ENCODE measurements at regions not wholly inside any gene's neighbourhood (a gene's known extent, or its start where the extent isn't known, plus 50 kb on each side); places are given as distances from the start of the nearest gene placed in this dataset.

- H3K4me1 Mint-ChIP-seq: no peaks in the 10 kb centered on the region
- peaks cover 4 to 5% of the 10 kb centered on the region in 2 donors for H3K36me3 Mint-ChIP-seq
- H3K4me3 Mint-ChIP-seq: no peak overlapping the region
- ATAC-seq (ENCODE audit: low read depth in 2 of 2) (no peak), DNase-seq (no peak)
- H3K9me3 Mint-ChIP-seq: peaks cover 10 to 43% (median 28%) of the 10 kb centered on the region in 7 donors
- H3K27ac Mint-ChIP-seq: no peak overlapping the region
- peaks cover 2 to 4% (median 3%) of the 10 kb centered on the region in 3 donors for H3K27me3 Mint-ChIP-seq
Measured at GRCh38 chr14:101217080-101217463, 313.6 kb upstream of the RTL1 start.

GRCh38 chr14:101217616-101218371 is 314.3 kb upstream of the RTL1 start:
- H3K27me3 Mint-ChIP-seq: no peaks in the 10 kb centered on the region
- H3K4me1 Mint-ChIP-seq: no peaks in the 10 kb centered on the region
- peaks cover 7 to 36% (median 22%) of the 10 kb centered on the region in 7 donors for H3K9me3 Mint-ChIP-seq
- peaks cover 0 to 4% of the 10 kb centered on the region in 2 donors for H3K36me3 Mint-ChIP-seq
- H3K4me3 Mint-ChIP-seq: no peak overlapping the region
- H3K27ac Mint-ChIP-seq: no peak overlapping the region
- no peak for ATAC-seq (ENCODE audit: low read depth in 2 of 2)
- no peak for DNase-seq

- Mint-ChIP-seq H3K36me3 (peaks cover 0 to 4% of the 10 kb centered on the region in 2 donors), H3K4me1 (no peaks in the 10 kb centered on the region), H3K4me3 (no peak overlapping the region), H3K27me3 (no peaks in the 10 kb centered on the region), H3K27ac (no peak overlapping the region), H3K9me3 (peaks cover 6 to 16% (median 8%) of the 10 kb centered on the region in 7 donors)
- ATAC-seq (ENCODE audit: low read depth in 2 of 2): no peak
- no peak for DNase-seq
Measured at GRCh38 chr14:101219896-101220703, 316.6 kb upstream of the RTL1 start.

GRCh38 chr14:101220921-101221510 is 317.5 kb upstream of the RTL1 start:
- peaks cover 0 to under 1% of the 10 kb centered on the region in 2 donors for H3K36me3 Mint-ChIP-seq
- ATAC-seq (ENCODE audit: low read depth in 2 of 2) (no peak), DNase-seq (no peak)
- no peak overlapping the region for H3K4me3 Mint-ChIP-seq
- no peaks in the 10 kb centered on the region for H3K27me3 Mint-ChIP-seq
- H3K4me1 Mint-ChIP-seq: no peaks in the 10 kb centered on the region
- no peak overlapping the region for H3K27ac Mint-ChIP-seq
- H3K9me3 Mint-ChIP-seq: peaks cover 2 to 8% (median 5%) of the 10 kb centered on the region in 7 donors

GRCh38 chr14:101221549-101222160 is 318.1 kb upstream of the RTL1 start:
- H3K9me3 Mint-ChIP-seq: peaks cover 0 to 8% (median 2%) of the 10 kb centered on the region in 7 donors
- no peaks in the 10 kb centered on the region for H3K27me3 Mint-ChIP-seq
- no peak for DNase-seq
- ATAC-seq (ENCODE audit: low read depth in 2 of 2): no peak
- H3K36me3 Mint-ChIP-seq: no peaks in the 10 kb centered on the region
- H3K4me3 Mint-ChIP-seq: no peak overlapping the region
- H3K27ac Mint-ChIP-seq: no peak overlapping the region
- peaks cover 0 to 3% (median 0%) of the 10 kb centered on the region in 3 donors for H3K4me1 Mint-ChIP-seq

GRCh38 chr14:101222362-101223070 is 319.0 kb upstream of the RTL1 start:
- DNase-seq: no peak
- no peak overlapping the region for H3K4me3 Mint-ChIP-seq
- H3K4me1 Mint-ChIP-seq: peaks cover 0 to 4% (median 0%) of the 10 kb centered on the region in 3 donors
- ATAC-seq (ENCODE audit: low read depth in 2 of 2): no peak
- H3K9me3 Mint-ChIP-seq: peaks cover 0 to 8% (median 2%) of the 10 kb centered on the region in 7 donors
- H3K36me3 Mint-ChIP-seq: no peaks in the 10 kb centered on the region
- H3K27ac Mint-ChIP-seq: no peak overlapping the region
- H3K27me3 Mint-ChIP-seq: no peaks in the 10 kb centered on the region

GRCh38 chr14:101223127-101223526 is 319.6 kb upstream of the RTL1 start:
- Mint-ChIP-seq H3K36me3 (no peaks in the 10 kb centered on the region), H3K4me1 (peaks cover 0 to 4% (median 0%) of the 10 kb centered on the region in 3 donors), H3K27me3 (no peaks in the 10 kb centered on the region), H3K4me3 (no peak overlapping the region), H3K9me3 (peaks cover 0 to 8% (median 2%) of the 10 kb centered on the region in 7 donors), H3K27ac (no peak overlapping the region)
- no peak for DNase-seq
- no peak for ATAC-seq (ENCODE audit: low read depth in 2 of 2)

- peaks cover 0 to 8% (median 2%) of the 10 kb centered on the region in 7 donors for H3K9me3 Mint-ChIP-seq
- no peaks in the 10 kb centered on the region for H3K36me3 Mint-ChIP-seq
- H3K27ac Mint-ChIP-seq: no peak overlapping the region
- no peak overlapping the region for H3K4me3 Mint-ChIP-seq
- DNase-seq (no peak), ATAC-seq (ENCODE audit: low read depth in 2 of 2) (no peak)
- peaks cover 0 to 4% (median 0%) of the 10 kb centered on the region in 3 donors for H3K4me1 Mint-ChIP-seq
- H3K27me3 Mint-ChIP-seq: no peaks in the 10 kb centered on the region
Measured at GRCh38 chr14:101223561-101224162, 320.1 kb upstream of the RTL1 start.

GRCh38 chr14:101224356-101225156 is 321.0 kb upstream of the RTL1 start:
- Mint-ChIP-seq H3K4me3 (no peak overlapping the region), H3K9me3 (peaks cover 0 to 8% (median 2%) of the 10 kb centered on the region in 7 donors), H3K27me3 (no peaks in the 10 kb centered on the region), H3K27ac (no peak overlapping the region), H3K4me1 (peaks cover 0 to 4% (median 0%) of the 10 kb centered on the region in 3 donors), H3K36me3 (no peaks in the 10 kb centered on the region)
- no peak for DNase-seq
- ATAC-seq (ENCODE audit: low read depth in 2 of 2): no peak

- H3K36me3 Mint-ChIP-seq: no peaks in the 10 kb centered on the region
- peaks cover 0 to 4% (median 4%) of the 10 kb centered on the region in 3 donors for H3K4me1 Mint-ChIP-seq
- H3K9me3 Mint-ChIP-seq: peaks cover 0 to 7% (median 2%) of the 10 kb centered on the region in 7 donors
- DNase-seq (no peak), ATAC-seq (ENCODE audit: low read depth in 2 of 2) (no peak)
- H3K4me3 Mint-ChIP-seq: no peak overlapping the region
- no peak overlapping the region for H3K27ac Mint-ChIP-seq
- H3K27me3 Mint-ChIP-seq: no peaks in the 10 kb centered on the region
Measured at GRCh38 chr14:101225157-101226152, 321.9 kb upstream of the RTL1 start.

- H3K4me3 Mint-ChIP-seq: peak overlapping the region in 1 of 8 donors; percentile 60
- H3K27me3 Mint-ChIP-seq: no peaks in the 10 kb centered on the region
- ATAC-seq (ENCODE audit: low read depth in 2 of 2) (no peak), DNase-seq (no peak)
- H3K36me3 Mint-ChIP-seq: no peaks in the 10 kb centered on the region
- H3K9me3 Mint-ChIP-seq: peaks cover 0 to 6% (median 2%) of the 10 kb centered on the region in 7 donors
- H3K27ac Mint-ChIP-seq: no peak overlapping the region
- peaks cover 0 to 4% (median 4%) of the 10 kb centered on the region in 3 donors for H3K4me1 Mint-ChIP-seq
Measured at GRCh38 chr14:101226265-101226602, 322.7 kb upstream of the RTL1 start.

Measured in naive B cell (primary cell).